AG09319 (cell line): ENCODE measurements at regions not wholly inside any gene's neighbourhood (a gene's known extent, or its start where the extent isn't known, plus 50 kb on each side); places are given as distances from the start of the nearest gene placed in this dataset.

Source experiments
- DNase-seq: peaks from one replicate; pipeline ENCODE4 v3.0.0-alpha.2; 2010; ENCODE audit warnings: low read depth; ENCODE audit errors: extremely low read depth
- CTCF ChIP-seq: IDR thresholded peaks from 2 replicates; pipeline ENCODE4 v1.5.1; 2011; ENCODE audit warnings: low read depth, mild to moderate bottlenecking, inconsistent platforms, low read length, moderate library complexity

GRCh38 chr13:53249236-53249635 lies 220.6 kb downstream of the OLFM4 start:
- TF ChIP-seq CTCF = no peak
- DNase-seq = no peak

GRCh38 chr13:53250272-53250875 lies 221.8 kb downstream of the OLFM4 start:
- peak; percentile 28 for DNase-seq
- peak; percentile 72 for TF ChIP-seq CTCF

- no peak for TF ChIP-seq CTCF
- DNase-seq = no peak
These were observed 222.4 kb downstream of the OLFM4 start for GRCh38 chr13:53250977-53251376.

GRCh38 chr13:53254500-53254899 lies 225.9 kb downstream of the OLFM4 start:
- DNase-seq = no peak
- TF ChIP-seq CTCF = no peak

- DNase-seq = no peak
- TF ChIP-seq CTCF = no peak
These were observed 227.2 kb downstream of the OLFM4 start for GRCh38 chr13:53255795-53256194.

GRCh38 chr13:53260594-53260993 lies 232.0 kb downstream of the OLFM4 start:
- no peak for DNase-seq
- no peak for TF ChIP-seq CTCF

- DNase-seq = no peak
- TF ChIP-seq CTCF = no peak
These were observed 236.3 kb downstream of the OLFM4 start for GRCh38 chr13:53264751-53265385.
